Spleen (tissue), 7 donors: ENCODE measurements at regions not wholly inside any gene's neighbourhood (a gene's known extent, or its start where the extent isn't known, plus 50 kb on each side); places are given as distances from the start of the nearest gene placed in this dataset.

ENCODE experiments used
- POLR2A ChIP-seq, 3 donors: fragments of 450-650 bp; IDR thresholded peaks; one replicate each; pipeline ENCODE4 v1.5.1; 2017; ENCODE audit warnings: antibody characterized with exemption in 3 of 3, mild to moderate bottlenecking in 1 of 3
- TF ChIP-seq, protein P1 (sequence below), 11 experiments: fragments of 200-600 bp in 7 of 11; fragments of 450-650 bp in 4 of 11; sonication (generic) in 4 of 11; IDR thresholded peaks in 8 of 11; conservative IDR thresholded peaks in 3 of 11; 1 replicate in 7 of 11; 2 replicates in 4 of 11; pipeline versions ENCODE4 v1.4.0 to v1.8.0; 2016 to 2021; ENCODE audit warnings: antibody characterized with exemption in 11 of 11, inconsistent platforms in 4 of 11, mild to moderate bottlenecking in 1 of 11
- donor health status: DM: no; HTN: no; CAD: no; lungs with moderate emphysema.
- donor health status: DM: no; HTN: no; CAD: no.
- donor health status: DM: no; HTN: no; CAD: no.

DNA sequence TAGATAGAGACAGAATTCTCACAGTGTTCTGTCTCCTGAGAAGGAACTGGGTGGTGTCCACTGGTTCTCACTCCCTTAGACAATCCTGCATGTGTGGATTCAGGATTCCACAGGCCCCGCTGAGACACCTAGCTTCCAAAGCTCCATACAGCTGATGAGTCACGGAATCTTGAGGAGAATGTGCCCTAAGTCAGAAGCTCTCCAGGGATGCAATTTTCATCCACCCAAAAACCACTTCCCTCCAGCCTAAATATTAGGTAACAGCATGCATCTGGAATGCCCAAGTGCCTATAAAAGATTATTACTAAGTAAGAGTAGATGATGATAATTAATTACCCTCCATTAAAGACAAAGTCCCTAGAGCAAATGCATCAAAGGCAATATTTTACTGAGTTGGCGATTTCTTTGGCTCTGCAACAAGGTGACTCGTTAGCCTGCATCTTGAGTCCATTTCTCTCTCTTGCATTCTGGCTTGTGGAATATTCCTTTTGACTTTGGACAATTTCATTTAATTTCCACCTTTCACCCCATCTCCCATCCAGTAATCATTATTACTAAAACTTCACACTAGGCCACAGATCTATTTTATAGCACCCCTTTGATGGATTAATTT lies 475.1 kb downstream of the TNS1 start:
- TF ChIP-seq POLR2A (IDR thresholded peaks at IDR 0.05): no peak
- TF ChIP-seq, protein P1, sequence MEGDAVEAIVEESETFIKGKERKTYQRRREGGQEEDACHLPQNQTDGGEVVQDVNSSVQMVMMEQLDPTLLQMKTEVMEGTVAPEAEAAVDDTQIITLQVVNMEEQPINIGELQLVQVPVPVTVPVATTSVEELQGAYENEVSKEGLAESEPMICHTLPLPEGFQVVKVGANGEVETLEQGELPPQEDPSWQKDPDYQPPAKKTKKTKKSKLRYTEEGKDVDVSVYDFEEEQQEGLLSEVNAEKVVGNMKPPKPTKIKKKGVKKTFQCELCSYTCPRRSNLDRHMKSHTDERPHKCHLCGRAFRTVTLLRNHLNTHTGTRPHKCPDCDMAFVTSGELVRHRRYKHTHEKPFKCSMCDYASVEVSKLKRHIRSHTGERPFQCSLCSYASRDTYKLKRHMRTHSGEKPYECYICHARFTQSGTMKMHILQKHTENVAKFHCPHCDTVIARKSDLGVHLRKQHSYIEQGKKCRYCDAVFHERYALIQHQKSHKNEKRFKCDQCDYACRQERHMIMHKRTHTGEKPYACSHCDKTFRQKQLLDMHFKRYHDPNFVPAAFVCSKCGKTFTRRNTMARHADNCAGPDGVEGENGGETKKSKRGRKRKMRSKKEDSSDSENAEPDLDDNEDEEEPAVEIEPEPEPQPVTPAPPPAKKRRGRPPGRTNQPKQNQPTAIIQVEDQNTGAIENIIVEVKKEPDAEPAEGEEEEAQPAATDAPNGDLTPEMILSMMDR (IDR thresholded peaks at IDR 0.05 in 8 of 11, conservative IDR thresholded peaks at IDR 0.05 in 3 of 11): no peak
